Endometrium (tissue), 2 donors: ENCODE measurements at regions not wholly inside any gene's neighbourhood (a gene's known extent, or its start where the extent isn't known, plus 50 kb on each side); places are given as distances from the start of the nearest gene placed in this dataset.

Source experiments
- FAIRE-seq: peaks from 2 replicates; lab custom pipeline; 2012; peaks lifted over from hg19 to GRCh38; lab: Jason Lieb, UNC
- donor health status: control.
- donor health status: control.

DNA sequence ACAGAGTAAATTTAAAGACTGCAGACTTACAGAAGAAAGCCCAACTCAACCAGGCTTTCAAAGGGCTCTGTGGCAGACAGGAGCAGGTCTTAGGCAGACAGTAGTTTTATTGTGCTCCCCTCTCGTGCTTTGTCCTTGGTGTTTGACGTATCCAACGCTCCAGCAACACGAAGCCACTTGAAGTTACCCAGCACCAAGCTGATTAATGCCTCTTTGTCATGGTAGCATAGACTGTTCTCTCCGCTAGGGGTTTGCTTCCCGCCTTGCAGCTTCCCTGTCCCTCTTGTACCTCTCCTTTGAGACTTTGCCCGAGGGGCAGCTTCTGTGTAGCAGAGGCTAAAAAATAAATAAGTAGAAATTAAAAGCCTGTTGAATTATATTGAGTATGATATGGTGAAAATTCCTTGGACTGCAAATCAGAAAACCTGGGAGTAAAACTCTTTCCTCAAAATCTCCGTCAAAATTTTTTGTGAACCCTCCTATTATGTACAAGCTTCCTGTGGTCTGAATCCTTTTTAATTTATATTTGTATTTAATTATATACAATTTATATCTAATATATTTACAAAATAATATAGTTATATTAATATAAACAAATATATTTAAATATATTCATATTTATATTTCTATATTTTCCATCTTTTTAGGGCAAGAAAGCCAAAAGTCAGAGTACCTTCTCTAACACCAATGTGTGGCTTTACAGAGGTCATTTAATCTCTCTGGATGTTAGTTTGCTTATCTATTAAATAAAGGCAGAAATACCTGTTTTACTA lies 405.4 kb downstream of the DMAC1 start:
- FAIRE-seq: peak; percentile 26

DNA sequence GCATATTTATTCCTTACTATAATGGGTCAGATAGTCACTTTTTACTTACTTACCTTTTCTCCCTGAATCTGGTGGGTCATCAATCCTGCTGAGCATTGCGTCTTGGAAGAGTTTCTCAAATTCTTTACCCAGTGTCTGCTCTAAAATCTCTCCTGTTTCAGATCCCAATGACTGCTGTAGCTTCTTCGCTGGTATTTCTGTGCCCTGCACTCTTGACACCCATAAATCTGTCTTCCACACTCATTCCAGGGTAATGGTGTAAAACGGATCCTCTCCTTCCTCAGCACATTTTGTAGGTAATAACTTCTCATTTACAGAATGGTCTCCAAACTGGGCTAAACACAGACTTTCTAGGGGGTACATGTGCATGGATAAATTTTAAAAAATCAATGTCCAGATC lies 407.4 kb downstream of the DMAC1 start:
- FAIRE-seq: no peak

DNA sequence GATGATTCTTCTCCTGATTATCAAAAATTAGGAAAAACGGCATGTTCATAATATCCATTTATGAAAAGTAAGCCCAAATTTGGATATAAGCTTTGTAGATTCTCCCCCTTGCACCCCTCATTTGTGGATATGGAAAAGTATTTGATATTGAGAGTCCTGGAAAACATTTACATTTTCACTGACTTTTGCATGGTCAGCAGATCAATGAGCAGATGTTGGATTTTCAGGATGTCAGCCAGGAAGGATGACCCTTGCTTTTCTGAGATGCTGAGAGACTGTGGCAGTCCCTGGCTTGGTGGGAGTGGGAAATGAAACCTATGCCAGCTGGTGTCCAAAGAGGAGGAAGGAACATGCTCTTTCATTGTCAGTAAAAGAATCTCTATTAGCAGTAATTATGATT lies 410.8 kb downstream of the DMAC1 start:
- no peak for FAIRE-seq

DNA sequence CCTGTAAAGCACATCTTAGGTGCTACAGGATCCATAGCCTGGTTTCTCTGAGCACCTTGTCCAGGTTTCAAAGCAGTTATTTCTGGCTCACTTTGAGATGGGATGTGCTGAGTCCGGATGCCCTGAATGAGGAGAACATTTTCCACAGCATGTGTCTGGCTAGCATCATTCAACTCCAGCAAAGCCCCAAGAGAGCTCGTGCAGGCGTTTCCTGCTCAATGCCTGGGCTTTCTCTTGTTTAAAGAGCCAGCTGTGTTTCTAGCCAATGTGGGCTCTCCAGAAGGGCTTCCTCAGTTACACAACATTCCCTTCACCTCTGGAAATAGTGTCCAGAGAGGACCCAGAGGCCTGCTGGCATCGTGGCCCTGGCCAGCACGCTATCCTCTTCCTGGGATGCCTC lies 411.7 kb downstream of the DMAC1 start:
- FAIRE-seq: no peak

DNA sequence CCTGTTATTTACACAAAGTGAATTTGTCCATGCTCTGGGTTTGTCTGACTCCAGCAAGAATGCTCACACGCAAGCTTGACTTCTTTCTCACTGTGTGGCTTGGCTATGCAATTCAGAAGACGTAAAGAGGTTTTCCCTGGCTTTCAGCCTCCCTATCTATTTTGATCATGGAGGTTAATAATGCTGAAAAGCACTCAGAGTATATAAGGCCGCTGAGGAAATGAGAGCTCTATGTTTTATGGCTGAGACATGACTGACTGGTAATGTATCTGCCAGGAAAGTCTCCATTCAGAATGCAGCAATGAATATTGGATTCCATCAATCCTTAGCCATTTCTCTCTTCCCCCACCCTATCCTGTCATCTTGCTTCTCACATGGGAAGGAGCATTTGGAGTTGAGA lies 417.3 kb downstream of the DMAC1 start:
- no peak for FAIRE-seq

DNA sequence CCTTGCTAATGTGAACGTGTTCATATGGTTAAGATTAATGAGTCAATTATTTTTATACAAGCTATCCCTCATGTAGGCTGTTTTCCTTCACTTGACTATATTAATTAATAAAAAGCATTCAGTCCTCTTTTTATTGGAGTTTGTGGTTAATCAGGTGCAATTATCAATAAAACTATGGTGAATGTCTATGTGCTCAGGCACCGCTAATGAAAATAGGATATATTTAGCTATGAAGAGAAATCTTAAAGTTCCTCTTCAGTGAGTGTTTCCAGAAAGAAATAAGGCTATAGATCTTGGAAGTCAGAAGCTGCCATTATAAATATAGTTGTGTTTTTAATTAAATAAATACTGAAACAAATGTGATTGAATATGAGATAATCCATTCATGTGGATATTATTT lies 422.1 kb downstream of the DMAC1 start:
- no peak for FAIRE-seq

DNA sequence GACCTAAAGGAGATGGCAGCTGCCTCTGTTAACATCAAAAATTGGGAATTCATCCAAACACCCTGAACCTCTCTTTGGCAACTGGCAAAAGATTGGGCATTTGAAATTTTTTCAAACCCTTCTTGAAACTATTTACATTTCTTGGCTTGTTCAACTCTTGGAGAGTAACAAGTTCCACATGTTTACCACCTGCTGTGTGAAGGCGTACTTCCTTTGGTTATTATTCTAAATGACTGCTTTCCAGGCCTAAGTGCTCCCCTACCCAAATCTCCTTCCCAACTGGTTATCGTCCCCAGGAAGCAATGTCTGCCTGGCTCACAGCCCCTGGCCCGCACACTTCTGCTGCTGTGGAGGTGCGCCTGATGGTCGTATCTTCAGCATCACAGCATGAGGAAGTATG lies 422.7 kb downstream of the DMAC1 start:
- FAIRE-seq: no peak

DNA sequence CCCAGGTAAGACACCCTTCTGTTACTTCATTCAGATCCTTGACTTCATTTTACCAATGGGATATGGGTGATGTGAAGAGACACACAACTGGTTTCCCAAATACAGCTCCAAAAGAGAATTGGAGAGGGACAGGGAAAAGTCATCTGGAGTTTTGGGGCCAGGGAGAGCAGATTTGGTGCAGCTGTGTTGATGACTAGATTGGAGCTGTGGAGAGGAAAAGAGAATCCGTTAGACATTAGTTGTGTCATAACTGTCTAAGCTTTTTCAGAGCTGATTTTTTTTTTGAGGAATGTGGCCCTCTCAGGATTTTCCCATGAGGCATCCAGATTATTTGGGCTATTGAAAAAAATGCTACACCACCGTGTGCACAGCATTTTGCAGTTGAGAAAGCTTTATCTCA lies 423.4 kb downstream of the DMAC1 start:
- FAIRE-seq: no peak

DNA sequence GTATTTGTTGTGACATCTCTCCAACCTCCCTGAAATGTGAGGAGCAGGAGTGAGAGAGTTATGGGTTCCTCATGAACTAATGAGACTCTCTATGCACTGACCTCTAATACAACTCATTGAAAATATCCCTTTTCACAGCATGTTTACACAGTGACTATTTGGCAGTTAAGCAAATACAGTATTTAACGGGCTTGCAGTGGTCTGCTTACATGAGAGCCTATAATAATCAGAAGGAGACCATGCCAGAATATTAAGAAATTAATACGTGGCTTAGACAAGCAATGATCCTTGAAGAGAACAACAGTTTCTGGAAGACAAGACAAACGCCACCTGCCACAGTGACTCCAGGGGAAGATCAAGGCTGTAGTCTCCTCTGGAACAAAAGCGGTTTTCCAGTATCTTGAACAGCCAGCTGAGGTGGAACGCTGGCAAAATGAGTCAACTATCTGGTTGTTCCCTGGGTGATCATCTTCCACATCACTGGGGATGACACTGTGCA lies 424.5 kb downstream of the DMAC1 start:
- FAIRE-seq: no peak

DNA sequence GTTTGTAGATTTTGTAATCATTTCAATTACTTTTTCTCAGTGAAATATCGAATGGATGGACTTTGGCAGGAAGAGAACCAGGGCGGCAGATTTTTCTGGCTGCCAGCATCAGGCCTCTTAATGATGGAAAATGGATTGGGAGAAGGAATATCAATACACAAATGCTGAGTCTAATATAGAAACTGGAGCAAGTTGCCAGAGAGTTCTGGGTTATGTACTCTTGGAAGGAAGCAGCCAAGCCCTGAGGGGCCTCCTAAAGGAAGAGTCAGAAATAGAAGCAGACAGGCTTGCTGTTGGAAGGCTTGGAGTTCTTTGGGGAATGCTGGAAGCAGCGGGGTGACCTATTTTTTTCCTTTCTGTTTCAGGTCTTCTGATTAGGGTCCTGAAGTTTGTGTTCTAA lies 428.6 kb downstream of the DMAC1 start:
- no peak for FAIRE-seq

DNA sequence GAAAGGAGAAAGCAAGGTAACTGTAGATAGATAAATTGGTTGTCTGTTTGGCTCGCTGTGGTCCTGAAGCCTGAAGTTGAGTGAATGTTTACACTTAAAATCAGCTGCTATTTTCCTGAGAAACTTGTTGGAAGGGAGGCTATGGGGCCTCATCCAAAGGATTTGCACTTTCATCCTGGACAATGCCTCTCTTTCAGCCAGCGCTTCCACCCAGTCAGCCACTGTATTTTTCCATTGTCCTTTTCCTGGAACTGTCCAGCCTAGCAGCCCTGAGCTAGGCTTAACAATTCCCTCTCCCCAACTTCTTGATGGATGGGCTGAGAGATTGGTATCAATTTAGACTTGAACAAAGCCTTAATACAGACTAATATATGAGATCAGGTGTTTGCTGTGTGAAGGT lies 429.2 kb downstream of the DMAC1 start:
- FAIRE-seq: no peak

DNA sequence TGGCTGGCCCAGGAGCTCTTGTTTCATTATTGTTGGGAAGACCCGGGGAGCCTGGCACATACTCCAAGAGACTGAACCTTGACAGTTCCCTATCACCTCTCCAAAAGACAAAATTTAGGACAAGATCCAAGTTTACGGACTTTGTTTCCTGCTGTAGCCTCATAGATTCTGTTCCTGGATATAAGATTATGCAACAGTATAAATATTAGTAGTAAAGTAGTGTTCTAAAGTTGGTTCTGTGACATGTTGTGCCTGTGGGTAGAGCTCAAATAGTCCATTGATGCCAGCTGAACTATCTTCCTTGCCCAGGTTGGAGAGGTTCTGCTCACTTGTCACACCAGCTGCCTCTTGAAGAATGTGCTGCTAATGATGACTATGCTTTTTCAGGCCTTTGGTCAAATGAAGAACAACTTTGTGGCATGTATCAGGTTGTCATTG lies 430.2 kb downstream of the DMAC1 start:
- no peak for FAIRE-seq

DNA sequence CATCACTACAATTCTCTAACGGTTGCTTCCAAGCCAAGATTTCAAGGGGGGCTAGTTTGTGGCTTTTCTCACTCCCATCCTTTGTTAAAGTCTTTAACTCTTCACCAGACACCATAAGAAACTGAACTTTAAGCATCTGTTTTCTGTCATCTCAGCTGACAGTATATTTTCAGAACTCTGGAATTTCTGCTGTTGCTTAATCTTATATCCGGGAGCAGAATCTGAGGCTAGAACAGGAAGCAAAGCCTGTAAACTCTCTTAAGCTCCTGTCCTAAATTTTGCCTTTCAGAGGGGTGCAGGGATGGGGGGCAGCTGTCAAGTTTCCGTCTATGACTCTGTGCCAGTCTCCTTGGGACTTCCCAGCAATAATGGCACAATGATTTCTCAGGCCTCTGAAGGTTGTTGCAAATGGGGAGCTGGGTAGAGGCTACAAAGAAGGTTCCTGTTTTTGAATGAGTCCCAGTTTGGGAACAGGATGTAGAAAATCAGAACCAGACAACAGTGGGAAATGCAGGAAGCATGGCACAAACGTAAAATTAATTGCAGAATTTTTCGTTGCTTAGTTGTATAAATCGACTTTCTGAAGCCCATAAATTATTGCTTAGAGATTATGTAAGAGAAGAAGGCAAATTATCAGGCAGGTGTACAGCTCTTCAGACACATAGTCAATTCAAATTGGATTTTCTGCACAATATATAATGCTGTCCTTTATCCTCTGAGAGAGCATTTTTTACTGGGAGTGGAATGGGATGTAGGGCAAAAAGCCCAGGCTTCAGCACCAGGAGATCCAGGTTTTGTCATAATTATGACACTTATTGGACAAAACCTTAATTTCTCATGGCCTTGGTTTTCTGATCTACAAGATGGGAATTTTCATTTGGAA lies 430.9 kb downstream of the DMAC1 start:
- no peak for FAIRE-seq

DNA sequence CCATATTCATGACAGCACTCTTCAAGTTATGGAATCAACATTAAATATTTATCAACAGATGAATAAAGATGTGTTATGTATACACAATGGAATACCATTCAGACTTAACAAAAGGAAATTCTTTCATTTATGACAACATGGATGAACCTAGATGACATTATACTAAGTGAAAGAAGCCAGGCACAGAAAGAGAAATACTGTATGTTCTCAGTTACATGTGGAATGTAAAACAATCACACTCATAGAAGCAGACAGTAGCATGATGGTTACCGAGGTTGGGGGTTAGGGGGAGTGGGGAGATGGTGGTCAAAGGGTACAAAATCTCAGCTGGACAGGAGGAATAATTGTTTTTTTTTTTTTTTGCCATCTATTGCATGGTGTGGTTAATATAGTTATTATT lies 431.9 kb downstream of the DMAC1 start:
- no peak for FAIRE-seq

DNA sequence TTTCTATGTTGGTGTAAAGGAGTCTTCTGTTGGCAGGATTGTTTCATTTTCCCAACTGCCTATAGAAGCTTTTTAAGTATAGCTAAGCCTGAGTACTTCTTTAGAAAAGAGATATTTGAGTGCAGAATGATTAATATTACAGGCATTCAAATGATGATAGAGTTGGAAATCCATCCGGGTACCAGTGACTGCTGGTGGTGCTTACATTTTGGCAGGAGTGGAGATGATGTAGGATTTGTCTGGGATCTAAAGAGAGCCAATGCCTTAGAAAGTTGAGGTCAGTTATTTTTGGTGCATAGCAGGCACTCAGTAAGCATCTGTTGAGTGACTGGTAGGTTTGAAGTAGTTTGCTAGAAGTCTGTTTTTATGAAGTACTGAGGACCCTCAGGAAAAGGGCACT lies 433.5 kb downstream of the DMAC1 start:
- FAIRE-seq: no peak

DNA sequence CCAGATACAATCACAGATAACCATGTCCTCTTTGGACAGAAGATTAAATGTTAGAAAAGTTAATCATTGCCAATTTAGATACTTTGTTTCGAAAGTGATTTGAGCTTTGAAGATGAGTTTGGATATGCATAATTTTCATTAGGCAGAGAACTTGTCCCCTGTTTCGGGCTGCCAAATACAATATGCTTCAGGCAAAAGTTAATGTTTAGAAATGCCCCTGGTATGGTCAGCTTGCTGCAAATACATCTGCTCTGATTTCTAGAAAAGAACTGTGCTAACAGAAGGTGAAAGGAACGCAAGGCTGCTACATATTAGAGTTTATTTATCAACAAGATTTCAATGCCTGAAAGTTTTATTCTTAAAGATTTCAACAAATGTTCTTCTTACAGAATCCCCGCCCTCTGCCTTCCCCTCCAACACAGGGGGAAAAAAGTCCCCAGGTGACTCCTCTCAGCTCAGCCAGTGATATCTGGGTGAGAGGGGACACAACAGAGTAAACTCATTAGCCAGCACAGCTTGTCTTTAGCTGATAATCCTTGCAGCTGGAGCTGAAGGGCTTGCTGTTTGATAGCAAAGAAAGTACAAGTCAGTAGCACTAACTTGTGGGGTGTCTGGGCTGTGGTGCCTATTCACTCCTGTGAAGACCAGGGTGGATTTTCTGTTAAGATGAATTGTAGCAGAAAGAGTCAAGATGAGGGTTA lies 435.7 kb downstream of the DMAC1 start:
- FAIRE-seq: no peak

DNA sequence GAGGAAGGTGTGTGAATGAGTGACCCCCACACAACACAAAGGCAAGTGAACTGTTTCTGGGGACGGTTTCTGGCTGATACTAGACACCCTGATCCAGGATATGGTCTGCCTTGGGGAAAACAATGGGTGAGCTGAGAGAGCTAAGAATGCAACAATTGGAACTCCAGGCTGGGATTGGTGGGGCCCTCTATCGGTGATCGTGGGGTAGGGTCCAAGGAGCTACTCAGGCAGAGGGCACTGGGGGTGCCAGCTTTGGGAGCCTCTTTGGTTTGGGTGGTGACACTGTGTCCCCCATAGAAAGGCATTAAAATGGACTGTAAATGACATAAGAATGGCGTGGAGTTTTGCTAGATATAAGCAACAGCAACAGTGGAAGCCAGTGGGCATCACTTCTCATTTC lies 439.1 kb downstream of the DMAC1 start:
- no peak for FAIRE-seq

DNA sequence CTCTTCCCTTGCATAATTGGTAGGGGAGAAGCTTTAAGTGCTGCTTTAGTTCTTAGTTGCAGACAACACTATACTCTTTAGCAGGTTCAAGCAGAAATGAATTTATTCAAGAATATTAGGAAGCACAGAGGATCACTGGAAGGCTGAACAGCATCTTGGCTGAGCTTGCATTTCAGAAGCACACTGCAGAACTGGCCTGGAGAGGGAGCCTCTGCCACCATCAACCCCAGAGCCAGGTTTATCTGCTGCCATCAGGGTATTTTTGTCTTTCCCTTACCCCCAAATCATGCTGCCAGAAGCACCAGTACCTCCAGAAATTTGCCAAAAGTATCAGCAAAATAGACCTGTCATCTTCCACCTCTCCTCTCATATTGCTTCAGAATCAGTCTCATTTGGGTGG lies 440.7 kb downstream of the DMAC1 start:
- no peak for FAIRE-seq

DNA sequence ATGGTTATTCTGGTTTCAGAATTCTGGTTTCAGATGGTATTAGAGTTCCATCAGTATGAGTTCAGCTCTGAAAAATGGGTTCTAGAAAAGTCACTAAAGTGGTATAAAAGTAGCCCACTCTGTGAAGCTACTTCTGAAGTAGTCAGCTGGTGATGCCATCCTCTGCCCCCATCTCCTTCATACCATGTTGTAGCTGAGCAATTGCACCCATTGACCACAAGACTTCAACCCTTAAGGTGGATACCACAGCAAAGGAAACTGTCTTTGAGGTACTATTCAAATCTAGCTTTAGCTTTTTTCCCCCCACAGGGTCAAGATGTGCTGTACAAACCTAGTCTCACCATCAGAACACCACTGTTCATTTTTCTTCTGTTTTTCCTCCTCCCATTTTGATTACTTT lies 444.9 kb downstream of the DMAC1 start:
- FAIRE-seq: no peak

DNA sequence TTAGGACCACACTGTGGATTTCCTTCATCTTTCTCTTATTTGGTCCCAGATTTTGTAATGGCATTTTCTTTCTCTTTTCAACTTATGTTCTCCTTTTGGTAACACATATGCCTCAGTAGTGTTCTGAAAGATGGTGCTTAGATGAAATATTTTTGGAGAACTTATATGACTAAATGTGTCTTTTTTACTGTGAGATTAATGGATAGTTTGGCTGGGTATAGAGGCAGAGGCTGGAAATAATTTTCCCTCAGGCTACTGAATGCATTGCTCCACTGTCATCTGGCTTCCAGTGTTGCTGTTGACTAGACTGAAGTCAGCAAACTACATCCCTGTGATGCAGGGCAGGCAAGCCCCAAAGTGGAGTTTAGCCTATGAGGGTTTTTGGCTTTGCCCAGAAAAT lies 450.9 kb downstream of the DMAC1 start:
- no peak for FAIRE-seq

DNA sequence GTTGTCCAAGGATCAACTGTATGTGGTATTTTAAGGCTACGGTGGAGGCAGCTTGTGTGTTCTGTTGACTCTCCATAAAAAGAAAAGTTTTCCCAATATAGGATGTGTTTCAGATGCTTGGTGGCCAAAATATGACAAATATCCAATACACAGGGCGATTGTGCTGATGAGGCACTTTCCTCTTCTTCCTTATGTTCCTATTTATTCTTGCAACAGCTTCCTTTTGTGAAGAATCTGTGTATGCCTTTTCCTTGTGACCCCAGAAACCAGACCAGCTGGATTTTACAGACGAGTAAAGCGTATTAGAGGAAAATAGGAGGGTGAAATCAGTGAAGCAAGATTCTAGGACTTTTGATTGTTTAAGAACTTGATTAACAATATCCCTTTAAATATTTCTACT lies 452.0 kb downstream of the DMAC1 start:
- FAIRE-seq: no peak

DNA sequence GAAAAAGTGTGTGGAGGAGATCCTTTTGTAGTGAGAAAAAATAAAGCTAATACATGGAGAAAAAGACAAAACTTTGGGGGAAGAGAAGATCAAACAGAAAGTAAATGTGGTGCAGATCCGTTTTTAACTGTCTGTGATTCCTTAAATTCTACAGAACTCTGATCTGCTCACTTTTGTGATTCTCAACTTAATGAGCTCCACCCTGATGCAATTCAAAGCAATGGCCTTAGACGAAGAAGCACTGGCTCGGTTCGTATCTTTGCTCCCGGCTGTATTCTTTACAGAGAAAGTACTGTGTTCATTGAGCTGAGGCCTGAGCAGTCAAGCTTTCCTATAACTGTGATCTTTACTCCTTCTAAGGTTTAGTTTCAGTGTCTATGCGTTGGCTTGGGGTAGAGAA lies 453.4 kb downstream of the DMAC1 start:
- no peak for FAIRE-seq

DNA sequence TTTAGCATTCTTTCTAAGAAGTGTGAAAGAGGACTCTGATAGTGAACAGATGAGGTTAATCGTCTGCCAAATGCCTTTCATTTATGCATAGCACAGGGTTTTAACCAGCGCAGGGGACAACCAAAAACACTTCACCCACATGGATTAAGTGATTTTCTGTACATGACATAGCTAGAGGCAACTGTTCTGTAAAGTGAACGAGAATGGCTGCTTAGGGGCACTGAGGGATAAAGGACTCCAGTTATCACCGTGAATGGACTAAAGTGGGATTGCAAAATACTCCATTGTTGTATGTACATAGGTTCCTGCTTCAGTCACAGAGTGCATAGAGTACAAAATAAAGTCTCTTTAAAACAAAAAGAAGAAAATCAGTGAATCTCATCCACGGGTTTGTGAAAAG lies 456.8 kb downstream of the DMAC1 start:
- FAIRE-seq: no peak
